ENCODE measurements at regions not wholly inside any gene's neighbourhood (a gene's known extent, or its start where the extent isn't known, plus 50 kb on each side); places are given as distances from the start of the nearest gene placed in this dataset.

DNA sequence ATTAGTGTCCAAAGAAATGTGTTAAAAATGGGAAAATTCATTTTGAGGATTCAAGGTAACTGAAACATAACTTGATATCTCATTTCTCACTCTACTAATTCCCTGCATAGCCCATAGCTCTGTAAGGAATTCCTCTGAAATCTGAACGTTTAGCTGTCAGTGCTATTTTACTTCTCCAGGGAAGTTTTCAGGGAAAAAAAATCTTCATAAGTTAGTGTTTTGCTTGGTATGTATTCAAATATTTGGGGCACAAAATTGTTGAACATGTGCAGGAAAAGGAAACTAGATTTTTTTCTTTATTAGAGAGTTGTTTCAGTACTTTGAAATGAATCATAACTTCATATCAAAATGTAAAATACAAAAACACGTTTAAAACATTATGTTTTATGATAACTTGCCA lies 891.4 kb downstream of the CENPC start:
- H3K4me2 ChIP-seq (ENCODE audit: low read length): no peak overlapping the region
- H3K27ac ChIP-seq (ENCODE audit: low read depth, low read length): no peak overlapping the region
- no peaks in the 10 kb centered on the region for H3K79me2 ChIP-seq (ENCODE audit: insufficient read depth, low read length)
- H3K4me1 ChIP-seq (ENCODE audit: insufficient read depth, low read length): no peaks in the 10 kb centered on the region
- H4K20me1 ChIP-seq (ENCODE audit: insufficient read depth, low read length): no peaks in the 10 kb centered on the region
- H2AFZ ChIP-seq (ENCODE audit: low read depth, low read length): no peak overlapping the region
- H3K27me3 Mint-ChIP-seq (ENCODE audit: low read depth, unreplicated experiment): no peaks in the 10 kb centered on the region
- no peaks in the 10 kb centered on the region for H3K36me3 ChIP-seq (ENCODE audit: insufficient read depth, low read length)
- TF ChIP-seq CTCF (IDR thresholded peaks at IDR 0.05; ENCODE audit: insufficient read depth, low read depth, low read length) (no peak), EZH2 (IDR thresholded peaks at IDR 0.05; ENCODE audit: insufficient read depth, low read length) (no peak)
- no peak overlapping the region for H3K4me3 Mint-ChIP-seq (ENCODE audit: unreplicated experiment)
- no peak overlapping the region for H3K9ac ChIP-seq (ENCODE audit: low read length)
- no peaks in the 10 kb centered on the region for H3K9me3 Mint-ChIP-seq (ENCODE audit: unreplicated experiment)
- no peaks in the 10 kb centered on the region for H3K4me1 Mint-ChIP-seq (ENCODE audit: low read depth, unreplicated experiment)
- H3K4me3 ChIP-seq (ENCODE audit: insufficient read depth, low read depth, low read length): no peak overlapping the region
- no peaks in the 10 kb centered on the region for H3K27me3 ChIP-seq (ENCODE audit: insufficient read depth, low read length)
- FAIRE-seq: no peak
- H3K36me3 Mint-ChIP-seq (ENCODE audit: low read depth, unreplicated experiment): no peaks in the 10 kb centered on the region
- no peak overlapping the region for H3K27ac Mint-ChIP-seq (ENCODE audit: unreplicated experiment)
- DNase-seq (ENCODE audit: low read depth): peak; percentile 25
- no peaks in the 10 kb centered on the region for H3K9me3 ChIP-seq (ENCODE audit: insufficient read depth, low read depth, low read length)

DNA sequence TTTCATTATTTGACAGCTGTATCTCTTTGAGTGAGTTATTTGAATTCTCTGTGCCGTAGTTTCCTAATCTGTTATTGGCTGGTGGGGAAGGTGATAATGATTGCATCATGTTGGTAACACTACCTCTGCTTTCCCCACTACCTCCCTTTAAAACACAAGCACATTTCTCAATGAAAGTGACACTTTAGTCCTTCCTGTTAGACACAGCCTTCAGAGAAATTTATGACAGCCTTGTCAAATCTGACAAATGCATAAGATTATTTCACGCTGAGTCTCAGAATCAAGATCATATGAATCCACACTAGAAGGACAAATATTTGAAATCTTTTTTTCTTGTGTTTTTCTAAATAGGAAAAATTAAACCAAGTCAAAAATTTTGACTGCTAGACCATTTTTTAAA lies 896.1 kb downstream of the CENPC start:
- Histone ChIP-seq H3K9me3 (ENCODE audit: insufficient read depth, low read depth, low read length) (no peaks in the 10 kb centered on the region), H3K36me3 (ENCODE audit: insufficient read depth, low read length) (no peaks in the 10 kb centered on the region), H3K27ac (ENCODE audit: low read depth, low read length) (no peak overlapping the region), H2AFZ (ENCODE audit: low read depth, low read length) (no peak overlapping the region), H3K4me2 (ENCODE audit: low read length) (no peak overlapping the region), H3K79me2 (ENCODE audit: insufficient read depth, low read length) (no peaks in the 10 kb centered on the region), H3K27me3 (ENCODE audit: insufficient read depth, low read length) (no peaks in the 10 kb centered on the region), H3K4me1 (ENCODE audit: insufficient read depth, low read length) (no peaks in the 10 kb centered on the region), H3K4me3 (ENCODE audit: insufficient read depth, low read depth, low read length) (no peak overlapping the region), H4K20me1 (ENCODE audit: insufficient read depth, low read length) (no peaks in the 10 kb centered on the region), H3K9ac (ENCODE audit: low read length) (no peak overlapping the region)
- Mint-ChIP-seq H3K9me3 (ENCODE audit: unreplicated experiment) (no peaks in the 10 kb centered on the region), H3K4me1 (ENCODE audit: low read depth, unreplicated experiment) (no peaks in the 10 kb centered on the region), H3K27me3 (ENCODE audit: low read depth, unreplicated experiment) (no peaks in the 10 kb centered on the region), H3K4me3 (ENCODE audit: unreplicated experiment) (no peak overlapping the region), H3K27ac (ENCODE audit: unreplicated experiment) (no peak overlapping the region), H3K36me3 (ENCODE audit: low read depth, unreplicated experiment) (no peaks in the 10 kb centered on the region)
- FAIRE-seq (no peak), DNase-seq (ENCODE audit: low read depth) (no peak)
- TF ChIP-seq EZH2 (IDR thresholded peaks at IDR 0.05; ENCODE audit: insufficient read depth, low read length) (no peak), CTCF (IDR thresholded peaks at IDR 0.05; ENCODE audit: insufficient read depth, low read depth, low read length) (no peak)

- H2AFZ ChIP-seq (ENCODE audit: low read depth, low read length): no peak overlapping the region
- no peaks in the 10 kb centered on the region for H3K27me3 ChIP-seq (ENCODE audit: insufficient read depth, low read length)
- H3K27me3 Mint-ChIP-seq (ENCODE audit: low read depth, unreplicated experiment): no peaks in the 10 kb centered on the region
- no peak overlapping the region for H3K4me2 ChIP-seq (ENCODE audit: low read length)
- H3K9ac ChIP-seq (ENCODE audit: low read length): no peak overlapping the region
- H3K27ac Mint-ChIP-seq (ENCODE audit: unreplicated experiment): no peak overlapping the region
- H3K4me3 Mint-ChIP-seq (ENCODE audit: unreplicated experiment): no peak overlapping the region
- no peaks in the 10 kb centered on the region for H4K20me1 ChIP-seq (ENCODE audit: insufficient read depth, low read length)
- FAIRE-seq (no peak), DNase-seq (ENCODE audit: low read depth) (no peak)
- H3K79me2 ChIP-seq (ENCODE audit: insufficient read depth, low read length): no peaks in the 10 kb centered on the region
- H3K4me3 ChIP-seq (ENCODE audit: insufficient read depth, low read depth, low read length): no peak overlapping the region
- no peaks in the 10 kb centered on the region for H3K9me3 ChIP-seq (ENCODE audit: insufficient read depth, low read depth, low read length)
- H3K9me3 Mint-ChIP-seq (ENCODE audit: unreplicated experiment): no peaks in the 10 kb centered on the region
- H3K36me3 ChIP-seq (ENCODE audit: insufficient read depth, low read length): no peaks in the 10 kb centered on the region
- no peaks in the 10 kb centered on the region for H3K4me1 ChIP-seq (ENCODE audit: insufficient read depth, low read length)
- no peaks in the 10 kb centered on the region for H3K36me3 Mint-ChIP-seq (ENCODE audit: low read depth, unreplicated experiment)
- H3K4me1 Mint-ChIP-seq (ENCODE audit: low read depth, unreplicated experiment): no peaks in the 10 kb centered on the region
- TF ChIP-seq EZH2 (IDR thresholded peaks at IDR 0.05; ENCODE audit: insufficient read depth, low read length) (no peak), CTCF (IDR thresholded peaks at IDR 0.05; ENCODE audit: insufficient read depth, low read depth, low read length) (no peak)
- no peak overlapping the region for H3K27ac ChIP-seq (ENCODE audit: low read depth, low read length)
Observed at GRCh38 chr4:66647926-66648325, 897.4 kb downstream of the CENPC start.

All from astrocyte (in vitro differentiated cells and primary cell).